NCI-H2081 (cell line): ENCODE measurements at regions not wholly inside any gene's neighbourhood (a gene's known extent, or its start where the extent isn't known, plus 50 kb on each side); places are given as distances from the start of the nearest gene placed in this dataset.

ENCODE experiments used
- DNase-seq, 2 experiments: peaks; one replicate each; lab custom pipeline; 2025; lab: John Stamatoyannopoulos, UW

GRCh38 chr6:23307516-23307915 lies 738.1 kb downstream of the HDGFL1 start:
- DNase-seq, result no peak

GRCh38 chr6:23308166-23308565 lies 738.8 kb downstream of the HDGFL1 start:
- no peak for DNase-seq

GRCh38 chr6:23311211-23311610 lies 741.8 kb downstream of the HDGFL1 start:
- no peak for DNase-seq

- no peak for DNase-seq
Measured at GRCh38 chr6:23316131-23316530, 746.8 kb downstream of the HDGFL1 start.

GRCh38 chr6:23316931-23317330 lies 747.6 kb downstream of the HDGFL1 start:
- no peak for DNase-seq

- DNase-seq, result no peak
Measured at GRCh38 chr6:23319582-23319981, 750.2 kb downstream of the HDGFL1 start.

GRCh38 chr6:23320471-23321015 lies 751.2 kb downstream of the HDGFL1 start:
- DNase-seq, result no peak

GRCh38 chr6:23323897-23324296 lies 754.5 kb downstream of the HDGFL1 start:
- no peak for DNase-seq

- no peak for DNase-seq
Measured at GRCh38 chr6:23325065-23325464, 755.7 kb downstream of the HDGFL1 start.

- no peak for DNase-seq
Measured at GRCh38 chr6:23327621-23328020, 758.3 kb downstream of the HDGFL1 start.

- DNase-seq, result peak; percentile 21 to 35
Measured at GRCh38 chr6:23329086-23329485, 759.7 kb downstream of the HDGFL1 start.

- no peak for DNase-seq
Measured at GRCh38 chr6:23330632-23331031, 761.3 kb downstream of the HDGFL1 start.

GRCh38 chr6:23334360-23334759 lies 765.0 kb downstream of the HDGFL1 start:
- no peak for DNase-seq

- DNase-seq, result no peak
Measured at GRCh38 chr6:23335894-23336293, 766.5 kb downstream of the HDGFL1 start.

GRCh38 chr6:23339268-23339667 lies 769.9 kb downstream of the HDGFL1 start:
- no peak for DNase-seq

GRCh38 chr6:23340271-23340670 lies 770.9 kb downstream of the HDGFL1 start:
- no peak for DNase-seq

- DNase-seq, result no peak
Measured at GRCh38 chr6:23343610-23344306, 774.4 kb downstream of the HDGFL1 start.

GRCh38 chr6:23348185-23348584 lies 777.8 kb upstream of the NRSN1 start:
- DNase-seq, result no peak

- DNase-seq, result peak; percentile 73 to 91
Measured at GRCh38 chr6:23349521-23350147, 776.4 kb upstream of the NRSN1 start.

- no peak for DNase-seq
Measured at GRCh38 chr6:23350752-23351453, 775.1 kb upstream of the NRSN1 start.

- DNase-seq, result no peak
Measured at GRCh38 chr6:23354004-23354403, 772.0 kb upstream of the NRSN1 start.

GRCh38 chr6:23357185-23357766 lies 768.7 kb upstream of the NRSN1 start:
- no peak for DNase-seq

GRCh38 chr6:23365732-23366131 lies 760.3 kb upstream of the NRSN1 start:
- no peak for DNase-seq
